ENCODE measurements at regions not wholly inside any gene's neighbourhood (a gene's known extent, or its start where the extent isn't known, plus 50 kb on each side); places are given as distances from the start of the nearest gene placed in this dataset.

GRCh38 chr19:5261156-5261890 is 79.3 kb downstream of the PTPRS start:
- no peak for TF ChIP-seq CTCF (optimal IDR thresholded peaks at IDR 0.05 in 1 of 3, IDR thresholded peaks at IDR 0.05 in 1 of 3, conservative IDR thresholded peaks at IDR 0.05 in 1 of 3; ENCODE audit: extremely low read depth in 1 of 3, insufficient read depth in 2 of 3, low read length in 3 of 3)
- no peak for TF ChIP-seq EZH2 (IDR thresholded peaks at IDR 0.05; ENCODE audit: low read length)
- dilution Hi-C loops (cut with MboI; ENCODE audit: extremely low pct_ligation_motif_present, low sequenced_read_pairs) = no loop called here
- H4K20me1 ChIP-seq (ENCODE audit: control insufficient read depth, extremely low read depth, insufficient read depth, low read length) = no peaks in the 10 kb centered on the region
- peaks cover 17% of the 10 kb centered on the region for H3K4me1 ChIP-seq (ENCODE audit: control insufficient read depth, extremely low read depth, insufficient read depth, low read length)
- H3K9ac ChIP-seq (ENCODE audit: control insufficient read depth, extremely low read depth, insufficient read depth, low read length) = peak overlapping the region; percentile 28
- no peaks in the 10 kb centered on the region for H3K9me3 ChIP-seq (ENCODE audit: control insufficient read depth, low read depth, low read length)
- FAIRE-seq = peak; percentile 84
- H3K4me2 ChIP-seq (ENCODE audit: control insufficient read depth, extremely low read depth, insufficient read depth, low read depth, low read length) = peak overlapping the region; percentile 79
- peak overlapping the region; percentile 83 for H2AFZ ChIP-seq (ENCODE audit: control insufficient read depth, low read length)
- H3K27me3 ChIP-seq (ENCODE audit: control insufficient read depth, extremely low read depth, insufficient read depth, low read length) = no peaks in the 10 kb centered on the region
- DNase-seq (ENCODE audit: low read depth, low spot score) = peak; percentile 9
- H3K4me3 ChIP-seq (ENCODE audit: control insufficient read depth in 2 of 3, extremely low read depth in 1 of 3, insufficient read depth in 2 of 3, low read depth in 1 of 3, low read length in 3 of 3) = no peak overlapping the region
- no peak overlapping the region for H3K27ac ChIP-seq (ENCODE audit: control insufficient read depth, insufficient read depth, low read length)
- H3K9me1 ChIP-seq (ENCODE audit: control insufficient read depth, extremely low read depth, insufficient read depth, low read length) = no peaks in the 10 kb centered on the region
- H3K79me2 ChIP-seq (ENCODE audit: control insufficient read depth, insufficient read depth, low read length) = no peaks in the 10 kb centered on the region
- H3K36me3 ChIP-seq (ENCODE audit: control insufficient read depth in 2 of 2, extremely low read depth in 1 of 2, insufficient read depth in 2 of 2, low read length in 2 of 2) = no peaks in the 10 kb centered on the region

GRCh38 chr19:5260381-5260967 is 80.1 kb downstream of the PTPRS start:
- FAIRE-seq (no peak), DNase-seq (ENCODE audit: low read depth, low spot score) (no peak)
- peak overlapping the region; percentile 79 for H3K4me2 ChIP-seq (ENCODE audit: control insufficient read depth, extremely low read depth, insufficient read depth, low read depth, low read length)
- no peaks in the 10 kb centered on the region for H3K36me3 ChIP-seq (ENCODE audit: control insufficient read depth in 2 of 2, extremely low read depth in 1 of 2, insufficient read depth in 2 of 2, low read length in 2 of 2)
- H3K4me1 ChIP-seq (ENCODE audit: control insufficient read depth, extremely low read depth, insufficient read depth, low read length) = peaks cover 17% of the 10 kb centered on the region
- no peaks in the 10 kb centered on the region for H3K9me1 ChIP-seq (ENCODE audit: control insufficient read depth, extremely low read depth, insufficient read depth, low read length)
- TF ChIP-seq EZH2 (IDR thresholded peaks at IDR 0.05; ENCODE audit: low read length) = no peak
- no peak for TF ChIP-seq CTCF (optimal IDR thresholded peaks at IDR 0.05 in 1 of 3, IDR thresholded peaks at IDR 0.05 in 1 of 3, conservative IDR thresholded peaks at IDR 0.05 in 1 of 3; ENCODE audit: extremely low read depth in 1 of 3, insufficient read depth in 2 of 3, low read length in 3 of 3)
- no peaks in the 10 kb centered on the region for H3K27me3 ChIP-seq (ENCODE audit: control insufficient read depth, extremely low read depth, insufficient read depth, low read length)
- peak overlapping the region; percentile 83 for H2AFZ ChIP-seq (ENCODE audit: control insufficient read depth, low read length)
- H3K9me3 ChIP-seq (ENCODE audit: control insufficient read depth, low read depth, low read length) = no peaks in the 10 kb centered on the region
- peak overlapping the region; percentile 28 for H3K9ac ChIP-seq (ENCODE audit: control insufficient read depth, extremely low read depth, insufficient read depth, low read length)
- H3K27ac ChIP-seq (ENCODE audit: control insufficient read depth, insufficient read depth, low read length) = no peak overlapping the region
- H4K20me1 ChIP-seq (ENCODE audit: control insufficient read depth, extremely low read depth, insufficient read depth, low read length) = no peaks in the 10 kb centered on the region
- H3K79me2 ChIP-seq (ENCODE audit: control insufficient read depth, insufficient read depth, low read length) = no peaks in the 10 kb centered on the region
- dilution Hi-C loops (cut with MboI; ENCODE audit: extremely low pct_ligation_motif_present, low sequenced_read_pairs) = no loop called here
- no peak overlapping the region for H3K4me3 ChIP-seq (ENCODE audit: control insufficient read depth in 2 of 3, extremely low read depth in 1 of 3, insufficient read depth in 2 of 3, low read depth in 1 of 3, low read length in 3 of 3)
